ENCODE measurements at regions not wholly inside any gene's neighbourhood (a gene's known extent, or its start where the extent isn't known, plus 50 kb on each side); places are given as distances from the start of the nearest gene placed in this dataset.
A peak's percentile ranks its signal among the peaks of the same experiment; 100 is the strongest.

DNA sequence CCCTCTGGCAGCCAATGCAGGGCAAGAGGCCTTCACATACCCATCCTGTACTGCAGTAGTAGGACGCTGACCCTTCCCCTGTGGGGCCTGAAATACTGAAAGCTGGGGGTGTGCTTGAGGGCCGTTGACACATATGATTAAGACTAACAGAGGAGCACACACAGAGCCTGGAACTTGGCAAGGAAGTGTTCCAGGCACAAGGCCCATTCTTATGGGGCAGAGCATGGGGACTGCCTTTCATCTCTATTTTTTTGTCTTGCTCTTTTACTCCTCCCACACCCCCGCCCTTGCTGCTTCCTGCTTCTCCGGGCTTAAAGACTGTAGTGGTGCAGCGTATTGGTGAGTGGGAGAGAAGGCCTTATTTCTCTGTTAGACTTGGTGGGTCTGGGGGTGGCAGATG lies 137.4 kb downstream of the BACH1 start:
- no peak overlapping the region for H3K4me3 ChIP-seq (replicated peaks in 1 of 2; ENCODE audit: low read depth in 2 of 2, low read length in 2 of 2)
- TF ChIP-seq, protein P1, sequence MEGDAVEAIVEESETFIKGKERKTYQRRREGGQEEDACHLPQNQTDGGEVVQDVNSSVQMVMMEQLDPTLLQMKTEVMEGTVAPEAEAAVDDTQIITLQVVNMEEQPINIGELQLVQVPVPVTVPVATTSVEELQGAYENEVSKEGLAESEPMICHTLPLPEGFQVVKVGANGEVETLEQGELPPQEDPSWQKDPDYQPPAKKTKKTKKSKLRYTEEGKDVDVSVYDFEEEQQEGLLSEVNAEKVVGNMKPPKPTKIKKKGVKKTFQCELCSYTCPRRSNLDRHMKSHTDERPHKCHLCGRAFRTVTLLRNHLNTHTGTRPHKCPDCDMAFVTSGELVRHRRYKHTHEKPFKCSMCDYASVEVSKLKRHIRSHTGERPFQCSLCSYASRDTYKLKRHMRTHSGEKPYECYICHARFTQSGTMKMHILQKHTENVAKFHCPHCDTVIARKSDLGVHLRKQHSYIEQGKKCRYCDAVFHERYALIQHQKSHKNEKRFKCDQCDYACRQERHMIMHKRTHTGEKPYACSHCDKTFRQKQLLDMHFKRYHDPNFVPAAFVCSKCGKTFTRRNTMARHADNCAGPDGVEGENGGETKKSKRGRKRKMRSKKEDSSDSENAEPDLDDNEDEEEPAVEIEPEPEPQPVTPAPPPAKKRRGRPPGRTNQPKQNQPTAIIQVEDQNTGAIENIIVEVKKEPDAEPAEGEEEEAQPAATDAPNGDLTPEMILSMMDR (IDR thresholded peaks at IDR 0.05; ENCODE audit: low read depth, low read length), result no peak
- peak; percentile 26 to 90 for DNase-seq (ENCODE audit: low read depth in 2 of 2)

DNA sequence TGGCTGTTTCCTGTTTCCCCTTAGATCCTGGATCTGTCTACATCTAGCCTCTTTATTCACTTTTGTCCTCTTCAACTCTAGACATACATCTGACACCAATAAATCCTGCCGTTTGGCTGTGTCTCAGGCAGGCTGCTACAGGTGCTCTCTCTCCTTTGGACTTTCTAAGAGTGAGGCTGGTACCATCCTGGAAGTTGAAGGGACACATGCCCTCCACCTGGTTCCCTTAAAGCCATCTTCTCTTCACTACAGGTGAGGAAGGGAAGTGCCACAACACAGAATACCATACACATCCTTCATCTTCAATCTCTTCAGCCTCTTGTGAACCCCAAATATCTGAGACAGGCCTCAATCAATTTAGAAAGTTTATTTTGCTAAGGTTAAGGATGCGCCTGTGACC lies 137.9 kb downstream of the BACH1 start:
- DNase-seq (ENCODE audit: low read depth in 2 of 2), result no peak
- TF ChIP-seq, protein P1 (IDR thresholded peaks at IDR 0.05; ENCODE audit: low read depth, low read length), result no peak
- no peak overlapping the region for H3K4me3 ChIP-seq (replicated peaks in 1 of 2; ENCODE audit: low read depth in 2 of 2, low read length in 2 of 2)

DNA sequence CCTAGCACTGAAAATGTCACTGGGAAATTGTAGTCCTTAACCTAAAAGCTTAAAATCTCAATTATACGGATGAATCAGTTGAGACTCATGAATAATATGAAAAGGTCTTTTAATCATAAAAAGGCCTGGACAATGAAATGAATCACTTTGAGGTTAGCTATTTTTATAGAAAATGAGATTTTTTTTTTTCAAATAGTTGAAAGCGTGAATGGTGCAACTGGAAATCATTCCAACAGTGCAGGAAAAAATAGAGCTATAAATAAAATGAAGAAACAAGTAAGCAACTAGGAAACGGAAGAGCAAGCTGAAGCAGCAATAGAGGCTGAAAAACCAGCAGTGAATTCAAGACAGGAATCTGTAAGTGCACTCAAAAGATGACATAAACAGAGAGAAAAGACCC lies 142.9 kb downstream of the BACH1 start:
- no peak overlapping the region for H3K4me3 ChIP-seq (replicated peaks in 1 of 2; ENCODE audit: low read depth in 2 of 2, low read length in 2 of 2)
- peak in 1 of 2 donors; percentile 42 for DNase-seq (ENCODE audit: low read depth in 2 of 2)
- TF ChIP-seq, protein P1 (IDR thresholded peaks at IDR 0.05; ENCODE audit: low read depth, low read length), result no peak

DNA sequence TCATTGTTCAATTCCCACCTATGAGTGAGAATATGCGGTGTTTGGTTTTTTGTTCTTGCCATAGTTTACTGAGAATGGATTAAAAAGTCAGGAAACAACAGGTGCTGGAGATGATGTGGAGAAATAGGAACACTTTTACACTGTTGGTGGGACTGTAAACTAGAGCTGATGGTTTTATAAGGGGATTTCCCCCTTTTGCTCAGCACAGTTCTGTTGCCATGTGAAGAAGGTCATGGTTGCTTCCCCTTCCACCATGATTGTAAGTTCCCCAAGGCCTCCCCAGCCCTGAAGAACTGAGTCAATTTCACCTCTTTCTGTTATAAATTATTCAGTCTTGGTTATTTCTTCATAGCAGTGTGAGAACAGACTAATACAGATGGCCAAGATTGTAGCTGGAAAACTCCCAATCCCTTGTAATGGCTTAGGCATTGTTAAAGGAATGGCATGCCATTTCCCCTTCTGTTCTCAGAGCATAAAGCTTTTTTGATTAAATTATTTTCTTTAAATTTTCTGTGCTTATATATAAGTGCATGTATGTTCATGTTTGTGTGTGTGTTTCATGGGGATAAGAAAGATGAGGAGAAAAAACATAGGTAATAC lies 144.8 kb downstream of the BACH1 start:
- TF ChIP-seq, protein P1 (IDR thresholded peaks at IDR 0.05; ENCODE audit: low read depth, low read length), result no peak
- peak; percentile 16 to 38 for DNase-seq (ENCODE audit: low read depth in 2 of 2)
- H3K4me3 ChIP-seq (replicated peaks in 1 of 2; ENCODE audit: low read depth in 2 of 2, low read length in 2 of 2), result no peak overlapping the region

DNA sequence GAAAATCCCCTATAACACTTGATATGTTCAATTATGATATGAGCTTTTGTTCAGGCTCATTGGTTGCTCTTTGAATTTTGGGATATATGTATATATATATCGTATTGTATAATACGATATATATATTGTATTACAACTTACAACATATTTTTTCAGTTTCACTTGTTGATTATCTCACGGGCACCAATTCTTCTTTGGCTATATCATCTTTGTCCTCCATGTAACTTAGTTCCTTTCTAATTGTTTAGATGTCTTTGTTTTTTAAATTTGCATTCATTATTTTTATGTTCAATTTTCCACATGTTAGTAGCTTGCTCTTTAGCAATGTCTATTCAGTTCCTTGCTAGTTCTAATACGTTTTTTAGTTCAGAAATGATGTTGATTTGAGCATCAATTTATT lies 150.0 kb downstream of the BACH1 start:
- TF ChIP-seq, protein P1 (IDR thresholded peaks at IDR 0.05; ENCODE audit: low read depth, low read length), result no peak
- no peak overlapping the region for H3K4me3 ChIP-seq (replicated peaks in 1 of 2; ENCODE audit: low read depth in 2 of 2, low read length in 2 of 2)
- no peak for DNase-seq (ENCODE audit: low read depth in 2 of 2)

DNA sequence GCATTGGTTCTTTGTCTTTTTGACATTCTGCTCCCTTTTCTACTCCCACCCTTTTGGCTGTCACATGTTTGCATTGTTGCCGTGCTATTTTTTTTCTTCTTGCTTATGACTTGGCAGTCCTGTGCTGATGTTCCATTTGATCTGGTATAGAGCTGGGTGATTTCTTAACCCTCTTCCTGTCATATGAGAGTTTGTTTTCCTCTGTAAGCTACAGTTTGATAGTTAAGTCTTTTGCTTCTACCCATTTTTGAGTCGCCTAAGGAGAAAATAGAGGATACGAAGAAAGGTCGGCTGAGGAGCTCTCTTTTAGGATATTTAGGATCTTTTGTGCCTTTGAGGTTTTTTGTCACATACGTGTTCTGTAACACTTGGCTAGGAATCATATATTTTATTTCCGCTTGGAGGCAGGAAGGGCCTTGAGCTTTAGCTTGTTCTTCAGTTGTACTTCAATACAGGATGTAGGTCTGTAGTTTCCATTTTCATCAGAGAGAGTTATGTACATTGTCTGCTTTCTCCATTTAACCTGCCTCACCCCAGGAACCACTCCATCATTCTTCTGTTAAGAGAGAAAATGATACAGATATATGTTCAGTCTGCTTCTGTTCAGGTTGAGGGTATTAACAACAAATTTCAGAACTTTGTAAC lies 150.7 kb downstream of the BACH1 start:
- DNase-seq (ENCODE audit: low read depth in 2 of 2), result peak; percentile 7 to 25
- no peak overlapping the region for H3K4me3 ChIP-seq (replicated peaks in 1 of 2; ENCODE audit: low read depth in 2 of 2, low read length in 2 of 2)
- TF ChIP-seq, protein P1 (IDR thresholded peaks at IDR 0.05; ENCODE audit: low read depth, low read length), result no peak

All from cardiac fibroblast (primary cell).